ENCODE measurements at regions not wholly inside any gene's neighbourhood (a gene's known extent, or its start where the extent isn't known, plus 50 kb on each side); places are given as distances from the start of the nearest gene placed in this dataset.

GRCh38 chr5:6873359-6873758 is 160.1 kb downstream of the TENT4A start:
- no peak for TF ChIP-seq YY1 (IDR thresholded peaks at IDR 0.05; ENCODE audit: low read depth)
- TF ChIP-seq RAD21 (IDR thresholded peaks at IDR 0.05; ENCODE audit: low read depth): no peak
- TF ChIP-seq USF1 (IDR thresholded peaks at IDR 0.05): no peak
- no peak for TF ChIP-seq REST (IDR thresholded peaks at IDR 0.05; ENCODE audit: low read depth)
- TF ChIP-seq TCF12 (IDR thresholded peaks at IDR 0.05; ENCODE audit: low read depth): no peak
- no peak for TF ChIP-seq CREB1 (IDR thresholded peaks at IDR 0.05; ENCODE audit: low read depth)
- no peak for TF ChIP-seq TEAD4 (IDR thresholded peaks at IDR 0.05)

All from Ishikawa (cell line).